CD4-positive, alpha-beta T cell treated with Interleukin-1 beta for 1 hour (primary cell): ENCODE measurements at regions not wholly inside any gene's neighbourhood (a gene's known extent, or its start where the extent isn't known, plus 50 kb on each side); places are given as distances from the start of the nearest gene placed in this dataset.

Experiments used
- DNase-seq, 2 donors: peaks; one replicate each; pipeline ENCODE4 v3.0.0-alpha.2; 2020 to 2022

- no peak for DNase-seq
These were observed 536.9 kb upstream of the CDH11 start for GRCh38 chr16:65658787-65659220.

- no peak for DNase-seq
These were observed 536.5 kb upstream of the CDH11 start for GRCh38 chr16:65658349-65658748.

GRCh38 chr16:65657556-65657955 lies 535.7 kb upstream of the CDH11 start:
- no peak for DNase-seq

DNA sequence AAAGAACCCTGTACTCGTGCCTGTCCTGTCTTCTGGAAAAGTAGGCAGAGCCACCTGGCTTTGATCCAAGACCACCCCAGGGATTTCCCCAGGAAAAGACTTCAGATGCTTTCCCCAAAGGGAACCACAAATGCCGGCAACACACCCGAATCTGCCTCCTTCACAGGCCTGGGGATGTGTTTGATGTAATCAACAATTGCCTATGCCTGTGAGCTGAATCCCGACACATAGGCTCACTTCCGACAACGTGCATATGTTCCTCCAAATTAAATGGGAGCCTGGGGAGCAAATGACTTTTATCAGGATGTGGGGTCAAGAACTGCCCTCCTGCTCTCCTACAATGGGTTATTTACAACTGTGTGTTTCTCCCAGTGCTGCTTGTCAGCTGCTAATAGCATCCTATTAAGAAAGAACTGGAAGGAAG lies 535.2 kb upstream of the CDH11 start:
- no peak for DNase-seq

- DNase-seq, result no peak
These were observed 533.9 kb upstream of the CDH11 start for GRCh38 chr16:65655802-65656201.

DNA sequence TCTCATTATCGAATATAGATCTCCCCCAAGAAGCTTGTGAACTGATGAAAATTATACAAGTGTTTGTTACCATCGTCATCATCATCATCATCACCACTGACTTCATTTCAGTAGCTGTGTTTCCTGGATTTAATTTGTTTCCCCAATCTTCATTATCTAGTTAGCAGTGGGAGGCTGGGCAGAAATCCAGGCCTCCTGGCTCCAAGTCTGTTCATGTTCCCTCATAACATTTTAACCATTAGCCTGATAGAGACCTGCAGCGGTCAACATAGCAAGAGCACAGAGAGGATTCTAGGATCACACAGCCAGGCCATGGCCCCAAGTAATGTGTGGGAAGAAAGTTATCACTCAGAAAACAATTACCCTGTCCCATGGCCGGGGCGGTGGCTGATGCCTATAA lies 526.2 kb upstream of the CDH11 start:
- DNase-seq, result no peak

DNA sequence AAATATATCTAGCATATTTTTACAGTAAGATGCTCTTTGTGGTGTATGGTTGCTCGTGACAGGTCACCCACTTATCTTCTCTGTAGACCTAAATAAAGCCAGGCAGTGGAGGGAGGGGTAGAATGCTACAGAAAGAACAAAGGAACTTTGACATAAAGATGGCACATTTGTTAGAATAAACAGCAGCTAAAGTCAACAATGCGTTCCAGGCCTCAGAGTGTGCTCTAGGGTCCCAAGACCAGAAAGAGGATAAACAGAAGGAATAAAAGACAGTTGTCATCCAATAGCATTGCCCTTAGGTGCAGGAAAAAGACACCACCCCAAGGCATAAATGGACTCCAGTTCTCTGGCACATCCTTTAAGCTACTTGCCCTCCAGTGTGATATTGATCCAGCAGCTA lies 523.0 kb upstream of the CDH11 start:
- DNase-seq, result no peak

- DNase-seq, result no peak
These were observed 520.0 kb upstream of the CDH11 start for GRCh38 chr16:65641762-65642289.

DNA sequence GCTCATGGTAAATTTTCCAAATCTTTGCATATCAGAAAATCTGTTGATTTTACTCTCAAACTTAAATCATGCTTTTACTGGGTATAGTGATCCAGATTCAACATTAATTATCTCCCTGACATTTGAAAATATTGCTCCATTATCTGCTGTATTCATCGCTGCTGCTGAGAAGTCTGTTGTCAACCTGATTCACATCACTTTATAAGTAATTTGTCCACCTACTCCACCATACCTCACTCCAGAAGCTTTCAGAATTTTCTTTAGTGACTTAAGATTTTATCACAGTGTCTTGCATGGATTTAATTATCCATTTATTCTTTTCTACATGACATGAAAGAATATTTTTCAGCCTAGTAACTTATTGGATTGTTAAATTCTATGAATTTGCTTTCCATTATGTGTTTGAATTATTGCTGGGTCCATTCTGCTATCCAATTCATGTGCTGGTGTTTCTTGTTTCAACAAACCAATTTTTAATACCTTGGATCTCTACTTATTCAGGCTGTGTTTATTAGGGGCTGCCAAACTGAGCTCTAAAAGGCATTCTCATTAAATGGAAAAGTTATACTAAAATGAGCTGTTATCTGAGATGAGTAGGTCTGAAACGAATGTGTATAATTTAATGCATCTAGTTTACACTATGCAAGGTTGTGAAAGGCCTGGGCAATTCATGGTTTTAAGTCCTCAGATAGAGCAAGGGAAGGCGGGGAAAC lies 519.3 kb upstream of the CDH11 start:
- DNase-seq, result no peak

- no peak for DNase-seq
These were observed 513.0 kb upstream of the CDH11 start for GRCh38 chr16:65634833-65635232.

GRCh38 chr16:65634291-65634690 lies 512.4 kb upstream of the CDH11 start:
- DNase-seq, result no peak

DNA sequence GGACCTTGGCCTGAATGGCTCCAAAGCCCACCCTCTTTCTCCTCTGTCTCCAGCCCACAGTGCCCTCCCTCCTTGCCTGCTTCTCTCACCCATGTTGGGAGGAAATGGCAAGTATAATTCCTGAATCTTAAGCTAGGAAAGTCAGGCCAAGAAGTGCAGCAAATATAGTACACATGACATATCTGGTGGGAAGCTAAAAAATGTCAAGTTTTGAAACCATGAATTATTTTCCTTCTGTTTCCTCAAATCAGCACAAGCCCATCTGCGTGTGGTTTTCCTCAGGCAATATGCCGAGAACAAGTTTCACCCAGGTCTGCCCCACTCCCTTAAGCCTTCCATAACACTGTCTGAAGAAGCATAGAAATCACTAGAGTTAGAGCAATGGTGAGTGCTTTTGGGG lies 502.8 kb upstream of the CDH11 start:
- DNase-seq, result no peak

DNA sequence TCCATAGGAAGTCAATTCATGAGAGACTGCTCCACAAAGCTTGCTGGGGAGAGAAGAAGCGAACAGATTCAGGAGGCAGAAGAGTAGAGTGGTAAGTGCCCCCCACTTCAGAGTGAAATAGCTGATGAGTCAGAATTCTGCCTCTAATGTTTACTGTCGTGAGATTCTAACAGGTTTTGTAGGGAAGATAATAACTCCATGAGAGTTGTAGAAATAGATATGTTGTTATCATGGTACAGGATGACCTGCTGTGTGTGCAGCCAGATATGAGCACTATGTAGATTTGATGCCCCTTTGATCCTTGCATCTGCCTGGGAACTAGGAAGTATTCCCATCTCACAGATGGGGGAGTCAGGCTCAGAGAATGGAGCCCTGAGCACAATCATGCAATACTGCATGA lies 502.4 kb upstream of the CDH11 start:
- DNase-seq, result no peak

DNA sequence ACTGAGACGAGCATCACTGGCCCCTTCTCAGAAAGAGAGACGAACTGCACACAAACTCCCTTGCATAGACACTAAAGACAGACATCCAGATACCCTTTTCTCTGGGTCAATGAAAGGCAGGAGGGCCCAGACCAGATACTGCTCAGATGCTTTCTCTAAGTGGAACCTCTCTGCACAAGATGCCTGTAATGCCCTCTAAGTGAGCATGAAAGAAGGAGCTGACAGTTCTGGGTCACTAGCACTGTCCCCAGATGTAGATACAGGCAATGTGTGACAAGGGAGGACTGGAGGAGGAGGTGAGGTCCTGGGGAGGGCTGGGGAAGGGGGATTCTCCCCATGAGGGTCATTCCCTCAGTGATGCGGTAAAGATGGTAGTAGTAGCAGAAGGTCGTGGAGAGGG lies 501.0 kb upstream of the CDH11 start:
- DNase-seq, result no peak

GRCh38 chr16:65622151-65622550 lies 500.3 kb upstream of the CDH11 start:
- DNase-seq, result no peak

GRCh38 chr16:65621640-65622039 lies 499.8 kb upstream of the CDH11 start:
- no peak for DNase-seq

DNA sequence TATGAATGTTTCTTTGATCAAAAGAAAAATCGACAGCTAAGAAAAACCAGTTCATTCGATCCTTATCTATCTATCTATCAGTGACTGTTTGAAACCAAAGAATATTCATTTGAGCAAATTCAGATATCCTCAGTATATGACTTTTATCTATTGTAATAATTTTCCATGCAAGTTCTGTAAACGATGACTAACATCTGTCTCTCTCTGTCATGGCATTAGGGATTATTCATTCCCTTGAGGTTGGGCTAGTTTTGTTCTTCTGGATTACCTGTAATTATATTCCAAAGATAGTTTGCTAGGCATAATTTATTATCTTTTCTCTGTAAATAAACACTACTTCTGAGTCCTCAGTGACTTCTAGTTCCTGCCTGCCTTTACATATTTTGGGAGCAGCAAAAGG lies 497.7 kb upstream of the CDH11 start:
- no peak for DNase-seq

- DNase-seq, result no peak
These were observed 497.1 kb upstream of the CDH11 start for GRCh38 chr16:65618931-65619330.

GRCh38 chr16:65618333-65618732 lies 496.5 kb upstream of the CDH11 start:
- DNase-seq, result no peak

- no peak for DNase-seq
These were observed 495.6 kb upstream of the CDH11 start for GRCh38 chr16:65617421-65617820.

GRCh38 chr16:65608455-65608854 lies 486.6 kb upstream of the CDH11 start:
- DNase-seq, result no peak

- no peak for DNase-seq
These were observed 482.9 kb upstream of the CDH11 start for GRCh38 chr16:65604771-65605170.

- DNase-seq, result no peak
These were observed 479.9 kb upstream of the CDH11 start for GRCh38 chr16:65601781-65602180.

DNA sequence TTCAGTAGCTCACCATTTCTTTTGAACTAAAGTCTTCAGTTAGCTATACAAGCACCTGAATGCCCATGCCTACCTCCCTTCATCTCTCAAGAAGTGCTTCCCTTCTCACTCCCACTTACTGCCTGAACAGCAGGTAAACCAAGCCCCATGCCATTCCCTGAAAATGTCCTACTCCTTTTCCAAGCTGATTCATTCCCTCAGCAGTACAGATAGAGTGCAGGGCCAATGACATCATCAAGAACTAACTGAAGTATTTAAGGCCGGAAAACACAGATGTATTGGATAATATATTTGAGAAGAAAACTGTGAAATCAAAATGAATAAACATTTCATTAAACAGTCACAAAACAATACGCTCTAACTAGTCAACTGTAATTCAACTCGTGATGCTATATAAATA lies 478.8 kb upstream of the CDH11 start:
- DNase-seq, result no peak

- DNase-seq, result no peak
These were observed 478.2 kb upstream of the CDH11 start for GRCh38 chr16:65600046-65600445.
